HT1080 (cell line): ENCODE measurements at regions not wholly inside any gene's neighbourhood (a gene's known extent, or its start where the extent isn't known, plus 50 kb on each side); places are given as distances from the start of the nearest gene placed in this dataset.

Experiments used
- DNase-seq: peaks from one replicate; pipeline ENCODE4 v3.0.0-alpha.2; 2015; ENCODE audit warnings: low read depth

DNA sequence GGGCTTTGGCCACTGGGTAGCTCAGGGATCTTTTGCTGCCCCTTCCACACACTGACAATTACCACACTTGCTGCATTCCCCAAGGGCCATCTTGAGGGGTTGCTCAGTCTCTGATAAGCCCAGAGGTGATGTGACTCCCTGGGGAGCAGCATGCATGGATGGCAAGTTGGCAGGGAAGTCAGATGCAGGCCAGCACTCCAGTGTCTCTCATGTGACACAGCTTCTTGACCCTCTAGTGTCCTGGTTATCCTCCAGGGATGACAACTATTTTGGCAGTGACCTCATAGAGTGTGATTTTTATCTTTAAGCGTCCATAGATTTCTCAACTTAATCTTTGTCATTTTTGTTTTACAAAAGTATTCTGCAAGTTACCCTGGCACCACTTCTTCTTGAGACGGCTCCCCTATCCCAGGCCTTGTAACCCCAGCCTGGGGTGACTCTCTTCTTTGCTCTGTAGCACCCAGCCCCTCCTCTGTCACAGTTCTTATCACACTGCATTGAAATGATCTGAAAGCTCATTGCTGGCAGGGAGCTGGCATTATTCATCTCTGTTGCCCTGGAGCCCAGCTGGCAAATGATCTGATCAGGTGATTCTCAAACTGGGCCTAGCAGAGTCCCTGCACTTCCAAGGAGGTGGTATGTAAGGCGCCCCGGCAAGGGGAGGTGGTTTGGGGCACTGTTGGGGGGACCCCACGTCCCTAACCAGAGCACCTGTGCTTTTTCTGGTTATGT is 72.6 kb downstream of the TENT5C start:
- DNase-seq = no peak

DNA sequence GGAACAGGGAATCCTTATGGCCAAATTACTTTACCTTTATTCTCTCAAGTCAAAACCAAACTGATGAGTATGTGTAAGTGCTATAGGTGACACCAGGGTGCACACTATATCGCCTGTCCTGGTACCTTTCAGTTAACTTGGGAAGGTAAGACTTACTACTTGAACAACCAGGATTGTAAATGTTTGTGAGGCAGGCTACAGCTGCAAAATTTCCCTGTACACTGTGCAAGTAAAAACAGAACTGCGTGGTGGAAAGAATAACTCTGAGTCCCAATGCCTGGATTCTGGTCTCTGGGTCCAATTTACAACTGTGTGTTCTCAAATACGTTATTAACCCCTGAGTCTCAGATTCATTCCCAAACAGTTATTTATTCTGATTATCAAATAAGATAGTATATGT is 73.5 kb downstream of the TENT5C start:
- no peak for DNase-seq

DNA sequence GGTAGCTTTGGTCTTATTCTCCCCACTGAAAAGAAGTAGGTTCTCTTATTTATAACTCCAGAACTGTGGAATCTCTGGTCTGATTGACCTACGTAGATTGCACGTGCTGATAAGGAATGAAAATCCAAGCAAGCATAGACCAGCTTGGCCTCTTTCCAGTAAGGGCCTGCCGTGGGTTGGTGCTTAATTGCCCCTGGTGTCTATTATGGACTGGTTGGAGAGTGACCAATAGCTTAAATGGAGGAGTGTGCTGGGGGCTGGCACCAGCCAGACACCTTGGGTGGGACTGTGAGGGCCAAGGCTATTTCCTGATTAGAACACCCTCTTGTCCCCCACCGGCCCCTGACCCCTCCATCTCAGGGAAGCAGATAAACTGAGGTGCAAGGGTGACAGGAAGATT is 74.0 kb downstream of the TENT5C start:
- no peak for DNase-seq

- no peak for DNase-seq
Observed at GRCh38 chr1:117680316-117681002, 74.6 kb downstream of the TENT5C start.

GRCh38 chr1:117681093-117681900 is 75.4 kb downstream of the TENT5C start:
- DNase-seq = no peak

DNA sequence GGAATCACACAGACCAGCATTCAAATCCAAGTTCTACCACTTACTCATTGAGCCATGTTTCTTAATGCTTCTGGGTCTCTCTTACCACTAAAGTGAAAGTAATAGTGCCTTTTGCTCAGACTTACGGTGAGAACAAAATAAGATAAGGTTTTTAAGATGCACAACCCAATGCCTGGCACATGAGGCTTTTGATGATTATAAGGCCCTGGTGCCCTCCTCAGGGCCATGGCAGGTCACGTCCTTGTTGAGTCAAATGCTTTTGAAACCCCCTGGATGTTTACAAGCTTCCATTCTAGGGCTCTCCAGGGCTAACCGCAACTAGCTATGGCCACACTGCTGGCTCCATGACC is 76.0 kb downstream of the TENT5C start:
- no peak for DNase-seq

GRCh38 chr1:117682372-117682771 is 76.5 kb downstream of the TENT5C start:
- no peak for DNase-seq

DNA sequence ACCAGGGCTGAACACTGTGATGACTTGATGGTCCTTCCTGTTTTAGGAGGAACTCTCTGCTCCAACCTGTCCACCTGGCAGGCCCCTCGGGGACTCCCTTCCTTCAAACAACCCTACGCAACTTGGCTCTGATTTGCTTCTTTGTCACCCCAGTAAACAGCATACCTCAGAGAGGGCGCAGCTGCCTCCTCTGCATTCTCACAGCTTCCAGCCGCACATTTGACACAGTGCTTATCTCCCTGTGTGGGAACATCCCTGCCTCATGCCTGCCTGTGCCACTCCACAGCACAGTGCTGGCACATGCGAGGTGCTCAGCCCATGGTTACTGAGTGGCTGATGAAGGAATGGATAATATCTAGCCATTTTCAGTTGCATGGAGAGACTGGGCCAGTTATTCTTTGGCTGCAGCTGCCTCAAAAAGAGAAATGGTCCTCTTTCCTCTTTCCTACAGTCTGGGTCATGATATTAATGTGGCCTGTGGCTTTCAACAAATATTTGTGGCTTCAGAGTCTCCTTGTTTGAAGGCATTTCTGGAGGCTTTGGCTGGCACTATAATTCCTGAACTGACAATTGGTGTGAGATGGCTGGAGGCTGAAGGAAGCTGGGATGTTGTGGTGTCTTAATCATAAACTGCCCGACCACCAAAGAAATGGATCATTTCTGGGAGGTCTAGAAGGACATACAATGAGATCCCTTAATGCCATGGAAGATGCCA is 77.9 kb downstream of the TENT5C start:
- peak; percentile 47 for DNase-seq

DNA sequence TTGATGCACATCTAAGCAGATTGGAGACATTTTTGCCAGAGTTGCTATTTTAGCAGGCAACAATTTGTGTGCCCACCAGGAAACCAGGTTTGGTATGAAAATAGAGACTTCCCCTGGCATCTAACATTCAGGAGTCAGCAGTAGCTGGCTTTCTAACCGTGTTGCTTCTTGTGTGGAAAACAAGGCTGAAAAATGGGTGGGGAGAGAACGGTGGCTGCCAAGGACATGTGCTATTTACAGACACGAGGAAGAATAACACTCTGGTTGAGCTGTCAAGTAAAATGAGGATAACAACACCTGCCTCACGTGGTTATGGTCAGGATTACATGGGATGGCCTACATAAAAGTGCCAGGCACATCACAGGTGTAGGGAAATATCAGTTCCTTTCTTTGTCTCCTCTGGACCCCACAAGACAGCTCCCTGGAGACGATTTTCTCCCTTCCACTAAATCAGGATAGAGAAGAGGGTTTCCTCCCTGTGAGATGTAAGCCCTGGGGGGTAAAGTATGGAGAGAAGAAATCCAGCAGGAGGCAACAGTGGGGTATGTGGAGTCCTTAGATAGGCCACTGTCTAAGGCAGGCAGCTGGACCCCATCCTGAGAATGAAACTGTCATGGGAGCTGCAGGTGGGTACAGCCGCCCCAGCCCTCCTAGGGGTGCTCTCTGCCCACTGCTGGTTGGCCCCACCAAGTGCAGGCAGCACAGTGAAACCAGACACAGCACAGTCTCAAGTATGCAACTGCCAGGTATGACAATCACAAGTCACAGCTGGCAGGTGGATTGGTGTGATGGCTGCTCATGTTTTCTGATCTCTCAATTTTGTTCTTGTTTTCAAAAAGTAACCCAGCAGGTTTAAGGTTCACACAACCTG is 80.3 kb downstream of the TENT5C start:
- no peak for DNase-seq

- peak; percentile 54 for DNase-seq
Observed at GRCh38 chr1:117686907-117687306, 81.1 kb downstream of the TENT5C start.

GRCh38 chr1:117689997-117690625 is 84.3 kb downstream of the TENT5C start:
- no peak for DNase-seq

DNA sequence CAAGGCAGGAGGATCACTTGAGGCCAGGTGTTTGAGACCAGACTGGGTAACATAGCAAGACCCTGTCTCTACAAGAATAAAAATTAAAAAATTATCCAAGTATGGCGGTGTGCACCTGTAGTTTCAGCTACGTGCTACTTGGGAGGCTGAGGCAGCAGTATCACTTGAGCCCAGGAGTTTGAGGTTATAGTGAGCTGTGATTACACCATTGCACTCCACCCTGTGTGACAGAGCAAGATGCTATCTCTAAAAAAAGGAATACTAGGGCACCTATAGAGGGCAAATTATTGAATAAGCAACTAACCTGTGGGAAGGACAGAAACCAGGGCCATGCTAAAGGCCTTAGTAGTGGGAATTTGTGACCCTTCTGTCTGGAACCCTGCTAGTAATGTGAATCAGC is 86.1 kb downstream of the TENT5C start:
- DNase-seq = no peak

GRCh38 chr1:117694543-117694942 is 88.7 kb downstream of the TENT5C start:
- DNase-seq = no peak

DNA sequence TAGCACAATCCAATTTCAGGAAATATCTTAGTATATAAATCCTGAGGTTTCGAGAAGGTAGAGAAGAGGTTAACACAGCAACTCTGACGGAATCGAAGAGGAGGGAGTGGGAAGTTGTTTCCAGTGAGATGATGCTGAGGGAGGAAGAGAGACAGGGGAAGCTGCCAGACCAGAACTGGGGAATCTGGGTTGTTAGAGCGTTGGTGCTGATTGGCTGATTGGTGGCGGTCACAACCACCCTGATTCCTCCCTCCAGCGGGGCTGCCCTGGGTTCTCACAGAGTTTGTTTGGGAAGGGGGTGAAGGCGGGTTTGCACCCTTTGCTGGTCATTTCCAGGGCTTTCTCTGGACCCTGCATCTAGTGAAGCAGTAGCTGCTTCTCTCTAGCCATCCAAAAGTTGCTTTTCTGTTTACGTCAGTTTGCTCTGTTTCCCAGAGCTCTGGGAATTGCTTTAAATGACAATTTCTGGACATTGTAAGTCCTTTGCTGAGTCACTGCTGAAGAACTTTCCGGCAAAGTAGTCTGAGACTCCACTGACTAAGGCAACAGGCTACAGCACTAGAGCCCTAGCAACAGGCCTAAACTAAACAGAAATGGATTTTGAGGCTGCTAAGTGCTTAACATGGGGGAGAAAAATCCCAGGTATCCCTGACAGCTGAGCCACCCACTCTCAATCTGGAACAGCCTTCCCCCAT is 90.1 kb downstream of the TENT5C start:
- DNase-seq = peak; percentile 72

GRCh38 chr1:117696561-117696960 is 90.7 kb downstream of the TENT5C start:
- no peak for DNase-seq

- DNase-seq = no peak
Observed at GRCh38 chr1:117697220-117697781, 91.5 kb downstream of the TENT5C start.

GRCh38 chr1:117698398-117699160 is 92.7 kb downstream of the TENT5C start:
- DNase-seq = peak; percentile 11

GRCh38 chr1:117699953-117700352 is 94.1 kb downstream of the TENT5C start:
- no peak for DNase-seq
